ENCODE measurements at regions not wholly inside any gene's neighbourhood (a gene's known extent, or its start where the extent isn't known, plus 50 kb on each side); places are given as distances from the start of the nearest gene placed in this dataset.
"Not testable (repeated sequence)": the region's sequence is repeated elsewhere in the genome, so short reads cannot be mapped to it uniquely, and the experiment has no call there.

DNA sequence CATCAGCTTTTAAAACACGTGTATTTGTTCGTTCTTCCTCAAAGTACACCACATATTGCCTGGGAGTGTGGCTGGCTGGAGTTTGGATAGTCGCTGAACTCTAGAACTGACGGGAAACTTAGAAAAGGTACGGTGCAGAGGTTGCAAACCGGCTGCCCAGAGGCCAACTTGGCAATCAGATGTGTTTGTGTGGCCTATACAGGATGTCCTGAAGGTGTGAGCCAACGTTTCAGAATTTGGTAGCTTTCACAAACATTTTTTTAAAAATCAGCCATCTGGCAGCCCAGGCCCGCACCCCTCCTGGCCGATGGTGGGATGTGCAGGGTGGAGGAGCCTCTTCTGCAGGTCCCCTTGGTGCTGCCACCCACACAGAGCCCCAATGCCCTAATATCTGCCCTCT lies 73.6 kb upstream of the SLC25A33 start:
- in situ Hi-C loops (cut with MboI; ENCODE audit: low sequenced_read_pairs), result no loop called here

DNA sequence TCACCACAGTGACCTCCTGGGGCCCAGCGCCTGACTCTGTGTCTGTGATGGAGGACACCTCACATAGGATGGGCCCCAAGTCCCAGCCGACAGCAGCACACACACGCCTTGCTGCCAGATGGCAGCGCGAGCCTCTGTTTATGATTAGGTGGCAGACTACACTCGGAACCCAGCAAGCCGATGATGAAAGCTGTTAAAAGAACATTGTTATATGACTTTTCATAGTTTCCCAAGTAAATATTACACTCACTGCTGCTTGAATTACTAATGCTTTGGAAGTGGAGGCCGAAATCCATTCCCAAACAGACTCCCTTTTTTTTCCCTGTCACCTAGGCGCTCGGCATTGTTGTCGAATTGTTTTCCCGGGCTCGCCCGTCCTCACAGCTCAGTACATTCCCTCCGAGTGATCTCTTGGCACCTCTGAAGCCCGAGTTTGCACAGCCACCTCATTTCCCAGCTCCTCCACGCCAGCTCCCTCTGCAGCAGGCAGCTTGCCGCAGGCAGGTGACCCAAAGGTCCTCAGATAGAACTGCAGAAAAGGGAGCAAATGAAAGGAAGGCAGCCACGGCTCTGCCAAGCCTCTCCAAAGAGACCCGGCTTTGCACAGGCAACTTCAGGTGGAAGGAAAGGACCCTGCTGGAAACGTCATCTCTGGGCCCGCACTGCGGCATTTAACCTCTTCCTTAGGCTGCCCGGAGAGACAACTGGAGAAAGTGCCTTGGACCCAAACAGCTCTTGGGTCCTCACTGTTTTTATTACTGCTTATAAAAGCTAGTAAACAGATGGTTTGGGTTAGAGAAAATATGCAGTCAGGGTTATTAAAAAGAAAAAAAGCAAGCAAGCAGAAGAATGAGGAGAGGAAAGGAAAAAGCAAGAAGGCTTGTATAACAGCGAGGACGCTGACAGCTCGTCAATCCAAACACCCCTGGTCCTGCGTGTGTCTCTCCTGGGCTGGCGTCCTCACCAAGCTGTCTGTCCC lies 72.2 kb upstream of the SLC25A33 start:
- in situ Hi-C loops (cut with MboI; ENCODE audit: low sequenced_read_pairs), result no loop called here

DNA sequence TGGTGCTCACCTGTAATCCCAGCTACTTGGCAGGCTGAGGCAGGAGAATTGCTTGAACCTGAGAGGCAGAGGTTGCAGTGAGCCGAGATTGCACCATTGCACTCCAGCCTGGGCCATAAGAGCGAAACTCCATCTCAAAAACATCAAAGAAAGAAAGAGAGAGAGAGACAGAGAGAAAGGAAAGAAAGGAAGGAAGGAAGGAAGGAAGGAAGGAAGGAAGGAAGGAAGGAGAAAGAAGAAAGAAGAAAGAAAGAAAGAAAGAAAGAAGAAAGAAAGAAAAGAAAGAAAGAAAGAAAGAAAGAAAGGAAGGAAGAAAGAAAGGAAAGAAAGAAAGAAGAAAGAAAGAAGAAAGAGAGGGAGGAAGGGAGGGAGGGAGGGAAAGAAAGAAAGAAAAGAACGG lies 69.4 kb upstream of the SLC25A33 start:
- in situ Hi-C loops (cut with MboI; ENCODE audit: low sequenced_read_pairs), result not testable (repeated sequence)

DNA sequence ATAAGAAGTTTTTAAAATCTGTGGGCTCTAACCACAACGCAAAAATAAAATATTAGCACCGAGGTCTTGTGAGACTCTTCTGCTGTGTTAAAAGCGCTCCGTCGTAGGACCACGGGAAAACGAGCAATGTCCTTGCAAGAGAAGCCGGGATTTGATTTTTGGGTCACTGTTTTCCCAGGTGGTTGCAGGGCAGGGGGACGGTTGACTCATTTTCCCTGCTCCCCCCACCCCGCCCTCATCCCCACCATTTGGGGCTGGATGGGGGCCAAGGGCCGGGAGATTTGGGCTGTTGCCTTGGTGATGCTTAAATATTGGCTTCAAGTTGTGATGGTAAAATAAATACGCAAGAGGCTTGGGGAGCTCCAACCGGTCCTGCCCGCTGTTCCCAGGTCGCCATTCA lies 67.6 kb upstream of the SLC25A33 start:
- in situ Hi-C loops (cut with MboI; ENCODE audit: low sequenced_read_pairs), result no loop called here

DNA sequence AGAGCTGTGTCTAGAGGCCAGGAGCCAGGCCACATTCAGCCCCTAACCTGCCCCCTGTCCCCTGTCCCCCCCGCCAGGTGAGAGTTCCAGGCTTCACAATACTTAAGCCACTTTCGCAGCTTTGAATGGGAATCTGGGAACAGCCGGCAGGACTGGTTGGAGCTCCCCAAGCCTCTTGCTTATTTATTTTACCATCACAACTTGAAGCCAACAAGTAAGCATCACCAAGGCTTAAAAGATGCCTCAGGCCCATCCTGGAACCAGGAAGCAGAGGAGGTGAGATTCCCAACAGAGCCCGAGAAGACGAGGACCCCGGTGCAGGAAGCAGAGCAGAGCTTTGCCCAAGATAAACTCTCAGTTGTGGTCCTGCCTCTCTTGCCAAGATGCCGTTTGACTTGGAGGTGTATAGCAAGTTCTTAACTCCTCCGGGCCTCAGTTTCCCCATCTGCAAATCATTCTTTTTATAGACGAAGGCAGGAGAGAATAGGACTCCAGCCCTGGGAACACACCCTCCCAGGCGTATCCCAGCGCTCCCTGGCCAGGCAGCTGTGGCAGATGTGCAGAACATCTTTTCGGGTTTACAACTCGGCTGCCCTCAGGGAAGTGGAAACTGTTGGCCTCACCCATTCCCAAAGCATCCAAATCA lies 66.8 kb upstream of the SLC25A33 start:
- in situ Hi-C loops (cut with MboI; ENCODE audit: low sequenced_read_pairs), result no loop called here

DNA sequence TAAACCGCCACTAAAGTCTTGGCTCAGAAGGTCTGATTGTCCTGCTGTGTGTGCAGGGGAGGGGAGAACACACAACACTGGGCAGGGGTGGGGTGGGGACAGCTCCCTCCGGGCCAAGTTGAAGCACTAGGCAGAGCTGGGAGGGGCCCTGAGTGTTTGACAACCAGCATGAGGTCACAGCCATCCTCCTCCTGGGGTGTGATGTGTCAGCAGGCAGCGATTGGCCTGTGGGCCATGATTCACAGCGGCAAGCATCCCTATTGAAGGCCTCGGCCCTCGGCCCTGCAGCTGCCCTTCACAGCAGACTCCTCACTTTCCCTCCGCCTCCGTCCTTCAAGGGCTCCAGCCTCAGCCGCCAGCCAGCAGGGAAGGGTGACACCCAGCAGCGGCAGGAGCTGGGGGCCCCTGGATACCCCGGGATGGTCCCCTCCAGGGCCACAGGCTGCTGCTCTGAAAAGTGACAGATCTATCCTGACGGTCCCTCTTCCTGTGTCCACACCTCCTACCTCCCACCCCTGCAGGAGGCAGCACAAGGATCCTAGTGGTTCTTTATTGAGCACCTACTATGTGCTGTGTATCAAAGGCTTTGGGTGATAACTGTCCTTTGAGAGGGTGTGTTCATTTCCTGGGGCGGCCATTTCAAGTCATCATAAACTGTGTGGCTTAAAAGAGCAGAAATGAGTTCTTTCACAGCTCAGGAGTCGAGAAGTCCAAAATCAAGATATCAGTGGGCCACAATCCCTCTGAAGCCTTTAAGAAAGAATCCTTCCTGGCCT lies 66.0 kb upstream of the SLC25A33 start:
- in situ Hi-C loops (cut with MboI; ENCODE audit: low sequenced_read_pairs), result no loop called here

DNA sequence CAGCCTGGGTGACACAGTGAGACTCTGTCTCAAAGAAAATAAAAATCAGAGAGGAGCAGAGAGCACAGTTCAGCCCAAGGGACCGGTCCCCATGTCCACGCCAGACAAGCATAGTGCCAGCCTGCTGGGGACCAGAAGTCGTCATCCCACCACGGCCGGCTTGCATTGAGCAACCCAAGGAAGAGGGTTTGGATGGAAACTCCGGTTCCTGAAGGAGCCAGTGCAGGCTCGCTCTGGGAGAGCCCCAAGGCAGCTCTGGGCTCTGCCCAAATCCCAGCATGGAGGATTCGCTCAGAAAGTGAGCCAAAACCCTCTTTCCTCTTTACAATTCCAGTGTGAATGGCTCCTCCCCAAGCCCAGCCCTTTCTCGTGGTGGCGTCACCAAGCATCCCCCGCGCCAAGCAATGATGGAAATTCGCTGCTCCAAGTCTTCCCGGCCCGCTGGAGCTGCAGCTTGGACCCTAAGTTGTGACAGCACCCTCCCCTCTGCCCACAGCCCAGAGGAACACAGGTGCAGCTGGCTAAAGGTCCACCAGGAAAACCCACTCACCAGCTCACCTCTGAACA lies 64.1 kb upstream of the SLC25A33 start:
- in situ Hi-C loops (cut with MboI; ENCODE audit: low sequenced_read_pairs), result loop anchor here (25.0 kb wide), 1 partner anchor 188 kb away; the partner anchor contains the start of gene SPSB1

DNA sequence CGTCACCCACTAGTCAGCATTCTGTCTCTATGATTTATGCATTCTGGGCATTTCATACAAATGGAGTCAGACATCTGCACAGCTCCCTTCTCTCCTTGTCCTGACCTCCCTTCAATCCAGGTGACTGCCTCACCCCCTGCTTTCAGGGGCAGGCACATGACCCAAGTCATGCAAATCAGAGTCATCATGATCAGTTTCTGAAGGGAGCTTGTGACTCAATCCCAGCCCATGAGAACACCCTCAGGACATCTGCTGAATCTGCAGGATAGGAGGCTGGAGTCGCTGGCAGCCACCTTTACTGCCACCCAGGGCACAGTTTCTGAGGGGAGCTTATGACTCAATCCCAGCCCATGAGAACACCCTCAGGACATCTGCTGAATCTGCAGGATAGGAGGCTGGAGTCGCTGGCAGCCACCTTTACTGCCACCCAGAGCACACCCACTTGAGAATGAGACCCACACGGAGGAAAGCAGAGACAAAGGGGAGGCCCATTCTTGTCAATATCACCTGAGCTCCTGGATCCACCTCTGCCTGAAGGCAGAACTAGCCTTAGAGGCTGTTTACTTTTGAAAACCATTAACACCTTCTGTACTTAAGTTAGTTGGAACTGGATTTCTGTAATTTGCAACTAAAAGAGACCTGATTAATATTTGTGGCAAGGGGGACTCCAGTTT lies 62.3 kb upstream of the SLC25A33 start:
- in situ Hi-C loops (cut with MboI; ENCODE audit: low sequenced_read_pairs), result loop anchor here (25.0 kb wide), 1 partner anchor 190 kb away; the partner anchor contains the start of gene SPSB1

DNA sequence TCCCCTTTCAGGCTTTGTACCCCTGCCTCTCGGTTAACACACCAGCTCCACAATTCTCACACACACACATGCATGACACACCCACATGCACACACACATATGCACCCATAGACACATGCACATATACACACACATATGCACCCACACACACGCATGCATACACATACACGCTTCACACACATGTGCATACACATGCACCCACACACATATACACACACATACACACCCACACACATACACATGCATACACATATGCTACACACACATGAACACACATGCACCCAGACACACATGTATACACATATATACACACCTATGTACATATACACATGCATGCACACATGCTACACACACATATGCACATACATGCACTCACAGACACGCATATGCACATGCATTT lies 61.7 kb upstream of the SLC25A33 start:
- in situ Hi-C loops (cut with MboI; ENCODE audit: low sequenced_read_pairs), result loop anchor here (25.0 kb wide), 1 partner anchor 190 kb away; the partner anchor contains the start of gene SPSB1

DNA sequence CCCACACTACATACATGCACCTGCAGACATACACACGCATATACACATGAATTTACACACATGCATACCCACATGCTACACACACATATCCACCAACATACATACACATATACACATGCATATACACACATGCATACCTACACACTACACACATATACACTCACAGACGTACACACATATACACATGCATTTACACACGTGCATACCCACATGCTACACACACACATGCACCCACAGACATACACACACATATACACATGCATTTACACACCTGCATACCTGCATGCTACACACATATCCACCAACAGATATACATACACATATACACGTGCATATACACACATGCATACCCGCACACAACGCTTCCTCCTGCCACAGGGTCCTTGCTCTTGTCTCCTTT lies 61.2 kb upstream of the SLC25A33 start:
- in situ Hi-C loops (cut with MboI; ENCODE audit: low sequenced_read_pairs), result loop anchor here (25.0 kb wide), 1 partner anchor 191 kb away; the partner anchor contains the start of gene SPSB1

DNA sequence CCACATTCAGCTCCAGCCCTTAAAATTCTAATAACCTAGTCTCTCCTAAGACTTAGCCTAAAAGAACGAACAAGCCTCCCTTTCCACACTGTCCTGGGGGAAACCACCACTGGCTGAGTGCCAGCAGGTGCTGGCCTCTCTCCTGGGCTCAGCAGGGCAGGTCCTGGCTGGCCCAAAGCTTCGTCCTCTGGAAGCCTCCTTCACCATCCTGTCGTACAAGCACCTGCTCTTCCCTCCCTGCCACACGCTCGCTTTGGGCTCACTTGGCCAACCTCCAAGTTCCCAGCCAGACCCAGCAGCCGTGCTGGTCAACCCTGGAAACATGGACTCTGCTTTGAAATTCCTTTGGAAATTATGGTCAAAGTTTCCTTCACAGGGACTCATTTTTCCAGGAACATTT lies 58.2 kb upstream of the SLC25A33 start:
- in situ Hi-C loops (cut with MboI; ENCODE audit: low sequenced_read_pairs), result loop anchor here (25.0 kb wide), 1 partner anchor 194 kb away; the partner anchor contains the start of gene SPSB1

DNA sequence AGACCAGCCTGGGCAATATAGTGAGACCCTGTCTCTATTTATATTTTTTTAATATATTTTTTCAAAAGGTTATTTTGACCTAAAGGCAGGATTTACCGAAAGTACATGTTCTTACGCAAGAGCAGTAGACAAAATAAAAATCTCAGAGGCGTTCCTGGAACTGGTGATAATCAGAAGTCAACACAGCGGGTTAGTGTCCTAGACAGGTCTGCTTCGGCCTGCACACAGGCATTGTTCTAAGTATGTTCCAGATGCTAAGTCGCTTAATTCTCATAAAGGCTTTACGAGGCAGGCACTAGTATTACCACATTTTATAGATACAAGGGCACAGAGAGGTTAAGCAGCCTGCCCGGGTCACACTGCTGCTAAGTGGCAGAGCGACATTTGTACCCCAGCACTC lies 56.9 kb upstream of the SLC25A33 start:
- in situ Hi-C loops (cut with MboI; ENCODE audit: low sequenced_read_pairs), result loop anchor here (25.0 kb wide), 1 partner anchor 195 kb away; the partner anchor contains the start of gene SPSB1

DNA sequence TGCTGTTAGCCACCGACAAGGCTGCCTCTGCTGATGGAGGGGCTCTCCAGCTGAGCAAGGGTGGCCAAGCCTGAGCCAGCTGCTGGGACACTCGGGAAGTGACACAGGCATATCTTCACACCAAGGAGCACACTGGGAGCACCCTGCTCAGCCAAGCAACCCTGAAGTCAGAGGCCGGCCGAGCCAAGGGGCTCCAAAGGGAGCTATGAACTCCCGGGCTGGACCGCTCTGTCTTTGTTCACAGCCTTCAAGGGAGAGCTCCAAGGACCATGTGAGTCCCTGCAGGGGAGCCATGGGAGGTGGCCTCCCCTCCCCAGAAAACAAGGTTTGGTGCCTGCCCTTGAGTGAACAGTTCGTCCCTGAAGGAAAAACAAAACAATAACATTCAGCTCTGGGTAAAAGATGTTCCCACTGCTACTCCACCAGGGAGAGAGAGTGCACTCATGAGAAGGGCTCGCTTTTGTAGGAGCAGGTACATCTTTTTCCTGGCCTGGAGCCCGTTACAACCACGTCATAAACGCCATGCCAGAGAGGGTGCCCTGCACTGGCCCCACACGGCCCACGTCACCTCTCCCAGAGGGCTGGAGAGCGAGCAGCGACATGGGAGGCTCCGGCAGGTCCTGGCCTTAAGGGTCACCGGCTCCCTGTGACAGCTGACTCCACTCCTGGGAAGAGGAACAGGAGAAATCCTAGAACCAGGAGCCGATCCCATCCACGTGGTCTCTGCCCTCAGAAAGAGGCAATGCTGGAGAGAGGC lies 56.3 kb upstream of the SLC25A33 start:
- in situ Hi-C loops (cut with MboI; ENCODE audit: low sequenced_read_pairs), result loop anchor here (25.0 kb wide), 1 partner anchor 196 kb away; the partner anchor contains the start of gene SPSB1

DNA sequence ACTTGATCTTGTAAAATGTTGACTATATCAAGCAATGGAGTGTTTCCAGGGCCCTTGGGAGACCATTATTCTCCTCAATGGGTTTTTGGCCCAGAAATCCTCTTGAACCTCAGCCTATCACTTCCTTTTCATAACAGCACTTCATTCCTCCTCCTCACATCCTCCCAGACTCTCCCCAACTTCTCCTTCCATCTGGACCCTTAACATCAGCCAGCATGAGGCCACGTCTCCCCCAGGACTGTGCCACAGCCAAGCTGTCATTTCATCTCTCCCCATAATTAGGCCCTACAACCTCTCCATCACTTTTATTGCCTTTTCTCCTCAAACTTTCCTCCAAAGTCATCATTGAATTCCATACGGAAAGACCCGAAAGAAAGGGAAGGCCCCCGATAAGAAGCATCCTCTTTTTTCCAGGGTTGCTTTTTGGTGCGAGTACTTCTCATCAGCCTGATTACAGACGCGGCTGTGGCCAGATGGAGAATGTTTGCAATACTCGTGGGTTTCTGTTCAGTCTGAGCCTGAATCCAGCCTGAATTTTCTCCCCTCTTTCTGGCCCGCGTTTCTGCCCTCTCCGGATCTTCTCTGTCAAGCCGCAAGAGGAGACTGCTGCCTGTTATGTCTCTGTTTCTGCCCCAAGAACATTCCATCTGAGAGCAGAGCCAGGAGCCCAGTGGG lies 52.7 kb upstream of the SLC25A33 start:
- in situ Hi-C loops (cut with MboI; ENCODE audit: low sequenced_read_pairs), result loop anchor here (25.0 kb wide), 1 partner anchor 199 kb away; the partner anchor contains the start of gene SPSB1
